ENCODE measurements at regions not wholly inside any gene's neighbourhood (a gene's known extent, or its start where the extent isn't known, plus 50 kb on each side); places are given as distances from the start of the nearest gene placed in this dataset.

- no peak overlapping the region for H3K9ac ChIP-seq (ENCODE audit: insufficient read depth, low read length, poor library complexity, severe bottlenecking)
Measured at GRCh38 chr2:64289737-64290136, 145.5 kb upstream of the PELI1 start.

DNA sequence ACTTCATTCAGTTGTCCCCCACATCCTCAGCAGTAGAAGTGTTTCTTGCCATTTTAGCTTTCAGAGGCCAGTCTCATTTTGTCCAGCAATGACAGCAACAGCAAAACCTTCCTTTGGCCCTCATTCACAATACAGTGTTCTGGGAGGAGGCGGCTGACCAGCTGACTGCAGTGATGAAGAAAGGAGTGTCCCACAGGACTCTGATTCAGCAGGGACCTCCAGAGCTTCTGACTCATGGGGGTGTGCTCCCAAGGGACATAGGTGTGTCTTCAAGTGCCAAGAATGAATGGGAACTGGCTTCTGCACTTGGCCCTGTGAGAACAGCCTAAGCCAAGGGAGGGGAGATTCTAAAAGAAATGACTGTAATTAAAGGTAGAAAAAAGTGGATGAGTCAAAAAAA lies 147.0 kb upstream of the PELI1 start:
- H3K27me3 Mint-ChIP-seq (ENCODE audit: low read depth in 3 of 3), result peaks cover 2 to 7% (median 5%) of the 10 kb centered on the region in 3 donors
- peak overlapping the region in 1 of 7 donors; percentile 1 for H3K27ac Mint-ChIP-seq
- no CpG with 5 or more reads among the region's 1 CpG for WGBS (ENCODE audit: insufficient coverage)
- no peak overlapping the region for H3K4me3 ChIP-seq (replicated peaks in 1 of 3; ENCODE audit: low read depth in 2 of 3, low read length in 3 of 3)
- intact Hi-C loops (cut with micrococcal nuclease), result loop anchor here in 1 of 2 donors (10.0 kb wide), 1 partner anchor 46 kb away; no protein-coding TSS in a partner anchor
- no peaks in the 10 kb centered on the region for H4K20me1 ChIP-seq (ENCODE audit: insufficient read depth, low read length)
- no peak for DNase-seq
- H3K36me3 Mint-ChIP-seq, result peaks cover 0 to 19% of the 10 kb centered on the region in 2 donors
- peaks cover 0 to 3% (median 0%) of the 10 kb centered on the region in 7 donors for H3K9me3 Mint-ChIP-seq
- H3K4me3 Mint-ChIP-seq, result no peak overlapping the region
- H3K27me3 ChIP-seq (ENCODE audit: control insufficient read depth in 2 of 2, insufficient read depth in 2 of 2, low read length in 2 of 2), result no peaks in the 10 kb centered on the region
- H3K36me3 ChIP-seq (replicated peaks in 1 of 2; ENCODE audit: control insufficient read depth in 1 of 2, insufficient read depth in 2 of 2, low read length in 2 of 2), result no peaks in the 10 kb centered on the region
- H3K4me2 ChIP-seq (replicated peaks; ENCODE audit: extremely low read depth, low read length, poor library complexity, severe bottlenecking), result no peak overlapping the region
- H3K79me2 ChIP-seq (ENCODE audit: insufficient read depth, low read length), result no peaks in the 10 kb centered on the region
- H3K9me3 ChIP-seq (replicated peaks in 1 of 2; ENCODE audit: control insufficient read depth in 1 of 2, insufficient read depth in 1 of 2, low read length in 2 of 2), result no peaks in the 10 kb centered on the region
- H3K4me1 Mint-ChIP-seq, result peaks cover 8% of the 10 kb centered on the region
- H3K4me1 ChIP-seq (ENCODE audit: control insufficient read depth in 1 of 2, insufficient read depth in 2 of 2, low read length in 2 of 2), result peaks cover 2 to 3% of the 10 kb centered on the region in 2 donors
- H3K27ac ChIP-seq (ENCODE audit: low read depth in 1 of 2, low read length in 2 of 2), result no peak overlapping the region
- H3K9ac ChIP-seq (ENCODE audit: insufficient read depth, low read length, poor library complexity, severe bottlenecking), result no peak overlapping the region
- no peak overlapping the region for H2AFZ ChIP-seq (ENCODE audit: insufficient read depth, low read depth, low read length, poor library complexity, severe bottlenecking)
- TF ChIP-seq, protein P1, sequence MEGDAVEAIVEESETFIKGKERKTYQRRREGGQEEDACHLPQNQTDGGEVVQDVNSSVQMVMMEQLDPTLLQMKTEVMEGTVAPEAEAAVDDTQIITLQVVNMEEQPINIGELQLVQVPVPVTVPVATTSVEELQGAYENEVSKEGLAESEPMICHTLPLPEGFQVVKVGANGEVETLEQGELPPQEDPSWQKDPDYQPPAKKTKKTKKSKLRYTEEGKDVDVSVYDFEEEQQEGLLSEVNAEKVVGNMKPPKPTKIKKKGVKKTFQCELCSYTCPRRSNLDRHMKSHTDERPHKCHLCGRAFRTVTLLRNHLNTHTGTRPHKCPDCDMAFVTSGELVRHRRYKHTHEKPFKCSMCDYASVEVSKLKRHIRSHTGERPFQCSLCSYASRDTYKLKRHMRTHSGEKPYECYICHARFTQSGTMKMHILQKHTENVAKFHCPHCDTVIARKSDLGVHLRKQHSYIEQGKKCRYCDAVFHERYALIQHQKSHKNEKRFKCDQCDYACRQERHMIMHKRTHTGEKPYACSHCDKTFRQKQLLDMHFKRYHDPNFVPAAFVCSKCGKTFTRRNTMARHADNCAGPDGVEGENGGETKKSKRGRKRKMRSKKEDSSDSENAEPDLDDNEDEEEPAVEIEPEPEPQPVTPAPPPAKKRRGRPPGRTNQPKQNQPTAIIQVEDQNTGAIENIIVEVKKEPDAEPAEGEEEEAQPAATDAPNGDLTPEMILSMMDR (IDR thresholded peaks at IDR 0.05), result no peak

More at GRCh38 chr2:64289737-64290136, 145.5 kb upstream of the PELI1 start:
- Mint-ChIP-seq H3K9me3 (peaks cover 0 to 3% (median 0%) of the 10 kb centered on the region in 7 donors), H3K36me3 (peaks cover 0 to 19% of the 10 kb centered on the region in 2 donors), H3K27ac (no peak overlapping the region), H3K27me3 (ENCODE audit: low read depth in 3 of 3) (peaks cover 4 to 6% (median 5%) of the 10 kb centered on the region in 3 donors), H3K4me1 (peaks cover 2% of the 10 kb centered on the region), H3K4me3 (no peak overlapping the region)
- Histone ChIP-seq H3K36me3 (replicated peaks in 1 of 2; ENCODE audit: control insufficient read depth in 1 of 2, insufficient read depth in 2 of 2, low read length in 2 of 2) (no peaks in the 10 kb centered on the region), H3K9me3 (replicated peaks in 1 of 2; ENCODE audit: control insufficient read depth in 1 of 2, insufficient read depth in 1 of 2, low read length in 2 of 2) (no peaks in the 10 kb centered on the region), H3K4me2 (replicated peaks; ENCODE audit: extremely low read depth, low read length, poor library complexity, severe bottlenecking) (no peak overlapping the region), H3K79me2 (ENCODE audit: insufficient read depth, low read length) (no peaks in the 10 kb centered on the region), H3K27me3 (ENCODE audit: control insufficient read depth in 2 of 2, insufficient read depth in 2 of 2, low read length in 2 of 2) (no peaks in the 10 kb centered on the region), H3K27ac (ENCODE audit: low read depth in 1 of 2, low read length in 2 of 2) (no peak overlapping the region), H3K4me3 (replicated peaks in 1 of 3; ENCODE audit: low read depth in 2 of 3, low read length in 3 of 3) (no peak overlapping the region), H2AFZ (ENCODE audit: insufficient read depth, low read depth, low read length, poor library complexity, severe bottlenecking) (no peak overlapping the region), H4K20me1 (ENCODE audit: insufficient read depth, low read length) (no peaks in the 10 kb centered on the region), H3K4me1 (ENCODE audit: control insufficient read depth in 1 of 2, insufficient read depth in 2 of 2, low read length in 2 of 2) (no peaks in the 10 kb centered on the region)
- WGBS (ENCODE audit: insufficient coverage), result 100% methylated on average over 1 of the region's 1 CpG
- TF ChIP-seq, protein P1 (IDR thresholded peaks at IDR 0.05), result no peak
- no peak for DNase-seq
- intact Hi-C loops (cut with micrococcal nuclease), result loop anchor here in 1 of 2 donors (10.0 kb wide), 2 partner anchors 45 to 65 kb away; no protein-coding TSS in a partner anchor
